ENCODE measurements at regions not wholly inside any gene's neighbourhood (a gene's known extent, or its start where the extent isn't known, plus 50 kb on each side); places are given as distances from the start of the nearest gene placed in this dataset.

GRCh38 chr11:87780068-87780413 lies 395.2 kb downstream of the RAB38 start:
- no peak overlapping the region for H3K27ac Mint-ChIP-seq
- no peak overlapping the region for H3K4me3 Mint-ChIP-seq
- no peaks in the 10 kb centered on the region for H3K36me3 Mint-ChIP-seq
- H3K27me3 Mint-ChIP-seq (ENCODE audit: low read depth) = peaks cover 12% of the 10 kb centered on the region
- no peak for TF ChIP-seq CTCF (IDR thresholded peaks at IDR 0.05; ENCODE audit: unreplicated experiment)
- DNase-seq (ENCODE audit: low spot score in 2 of 2, unreplicated experiment in 2 of 2) = no peak
- peaks cover 2% of the 10 kb centered on the region for H3K4me1 Mint-ChIP-seq
- no peaks in the 10 kb centered on the region for H3K9me3 Mint-ChIP-seq

- Mint-ChIP-seq H3K9me3 (no peaks in the 10 kb centered on the region), H3K4me1 (peaks cover 2% of the 10 kb centered on the region), H3K36me3 (no peaks in the 10 kb centered on the region), H3K27ac (no peak overlapping the region), H3K27me3 (ENCODE audit: low read depth) (peaks cover 12% of the 10 kb centered on the region), H3K4me3 (no peak overlapping the region)
- DNase-seq (ENCODE audit: low spot score in 2 of 2, unreplicated experiment in 2 of 2) = no peak
- no peak for TF ChIP-seq CTCF (IDR thresholded peaks at IDR 0.05; ENCODE audit: unreplicated experiment)
These were observed 395.8 kb downstream of the RAB38 start for GRCh38 chr11:87779276-87780067.

- no peak for DNase-seq (ENCODE audit: low spot score in 2 of 2, unreplicated experiment in 2 of 2)
- Mint-ChIP-seq H3K27me3 (ENCODE audit: low read depth) (peaks cover 12% of the 10 kb centered on the region), H3K27ac (no peak overlapping the region), H3K36me3 (no peaks in the 10 kb centered on the region), H3K4me1 (peaks cover 2% of the 10 kb centered on the region), H3K9me3 (no peaks in the 10 kb centered on the region), H3K4me3 (no peak overlapping the region)
- TF ChIP-seq CTCF (IDR thresholded peaks at IDR 0.05; ENCODE audit: unreplicated experiment) = no peak
These were observed 396.9 kb downstream of the RAB38 start for GRCh38 chr11:87778357-87778756.

- TF ChIP-seq CTCF (IDR thresholded peaks at IDR 0.05; ENCODE audit: unreplicated experiment) = no peak
- H3K36me3 Mint-ChIP-seq = no peaks in the 10 kb centered on the region
- no peak overlapping the region for H3K4me3 Mint-ChIP-seq
- H3K27ac Mint-ChIP-seq = no peak overlapping the region
- no peaks in the 10 kb centered on the region for H3K9me3 Mint-ChIP-seq
- H3K27me3 Mint-ChIP-seq (ENCODE audit: low read depth) = peaks cover 4% of the 10 kb centered on the region
- DNase-seq (ENCODE audit: low spot score in 2 of 2, unreplicated experiment in 2 of 2) = no peak
- H3K4me1 Mint-ChIP-seq = peaks cover 2% of the 10 kb centered on the region
These were observed 400.2 kb downstream of the RAB38 start for GRCh38 chr11:87775036-87775435.

- Mint-ChIP-seq H3K27me3 (ENCODE audit: low read depth) (peaks cover 9% of the 10 kb centered on the region), H3K4me1 (no peaks in the 10 kb centered on the region), H3K27ac (no peak overlapping the region), H3K9me3 (no peaks in the 10 kb centered on the region), H3K4me3 (no peak overlapping the region), H3K36me3 (no peaks in the 10 kb centered on the region)
- no peak for DNase-seq (ENCODE audit: low spot score in 2 of 2, unreplicated experiment in 2 of 2)
- no peak for TF ChIP-seq CTCF (IDR thresholded peaks at IDR 0.05; ENCODE audit: unreplicated experiment)
These were observed 405.6 kb downstream of the RAB38 start for GRCh38 chr11:87769661-87770060.

Data from mesothelial cell of epicardium (in vitro differentiated cells).